H9 (cell line): ENCODE measurements at regions not wholly inside any gene's neighbourhood (a gene's known extent, or its start where the extent isn't known, plus 50 kb on each side); places are given as distances from the start of the nearest gene placed in this dataset.

Experiments
- DNase-seq: peaks from one replicate; pipeline ENCODE4 v3.0.0-alpha.2; 2017
- H2AFZ ChIP-seq: one replicate; pipeline ENCODE4 v1.6.1; 2013; ENCODE audit warnings: mild to moderate bottlenecking, low read length, control low read depth, moderate library complexity
- H2AK5ac ChIP-seq: 2 replicates; pipeline ENCODE4 v1.6.1; 2013; ENCODE audit warnings: low read length, control low read depth, mixed read lengths; ENCODE audit not compliant: insufficient read length
- H2BK120ac ChIP-seq: one replicate; pipeline ENCODE4 v1.6.1; 2013; ENCODE audit warnings: low read depth, mild to moderate bottlenecking, low read length, control low read depth, inconsistent platforms; ENCODE audit not compliant: poor library complexity, severe bottlenecking
- H2BK12ac ChIP-seq: 2 replicates; pipeline ENCODE4 v1.6.1; 2013; ENCODE audit warnings: low read length, control low read depth, mixed read lengths, low read depth; ENCODE audit not compliant: insufficient read length
- H2BK15ac ChIP-seq: 2 replicates; pipeline ENCODE4 v1.6.1; 2013; ENCODE audit warnings: low read depth, low read length, control low read depth
- H2BK20ac ChIP-seq: one replicate; pipeline ENCODE4 v1.6.1; 2013; ENCODE audit warnings: low read depth, mild to moderate bottlenecking, low read length, control low read depth, inconsistent platforms; ENCODE audit not compliant: poor library complexity, severe bottlenecking
- H2BK5ac ChIP-seq: 2 replicates; pipeline ENCODE4 v1.6.1; 2013; ENCODE audit warnings: low read length, control low read depth, mixed read lengths; ENCODE audit not compliant: insufficient read length
- H3K14ac ChIP-seq: 2 replicates; pipeline ENCODE4 v1.6.1; 2013; ENCODE audit warnings: low read length, control low read depth; ENCODE audit not compliant: insufficient read depth
- H3K18ac ChIP-seq: 2 replicates; pipeline ENCODE4 v1.6.1; 2013; ENCODE audit warnings: low read depth, mild to moderate bottlenecking, mixed read lengths, low read length, control low read depth; ENCODE audit not compliant: insufficient read length
- H3K23ac ChIP-seq: 2 replicates; pipeline ENCODE4 v1.6.1; 2013; ENCODE audit warnings: low read length, control low read depth, mixed read lengths, low read depth; ENCODE audit not compliant: insufficient read length
- H3K23me2 ChIP-seq: 2 replicates; pipeline ENCODE4 v1.6.1; 2013; ENCODE audit warnings: low read depth, mild to moderate bottlenecking, mixed read lengths, low read length, control low read depth; ENCODE audit not compliant: insufficient read length, poor library complexity, severe bottlenecking
- H3K27ac ChIP-seq: 2 replicates; pipeline ENCODE4 v1.5.1; 2013; ENCODE audit warnings: low read length, control low read depth, mixed read lengths, low read depth; ENCODE audit not compliant: insufficient read length
- H3K27me3 ChIP-seq: 2 replicates; pipeline ENCODE4 v1.6.1; 2013; ENCODE audit warnings: low read length, control low read depth, inconsistent platforms; ENCODE audit not compliant: insufficient read depth
- H3K4ac ChIP-seq: 2 replicates; pipeline ENCODE4 v1.6.1; 2013; ENCODE audit warnings: low read depth, mild to moderate bottlenecking, control low read depth, inconsistent platforms, low read length, moderate library complexity
- H3K4me1 ChIP-seq: 2 replicates; pipeline ENCODE4 v1.6.1; 2013; ENCODE audit warnings: low read length, control low read depth, inconsistent platforms; ENCODE audit not compliant: insufficient read depth
- H3K4me2 ChIP-seq: 2 replicates; pipeline ENCODE4 v1.6.1; 2013; ENCODE audit warnings: low read length, control low read depth, mixed read lengths; ENCODE audit not compliant: insufficient read length, insufficient read depth
- H3K56ac ChIP-seq: 2 replicates; pipeline ENCODE4 v1.6.1; 2013; ENCODE audit warnings: low read depth, mild to moderate bottlenecking, mixed read lengths, low read length, control low read depth; ENCODE audit not compliant: insufficient read length
- H3K79me1 ChIP-seq: 2 replicates; pipeline ENCODE4 v1.6.1; 2013; ENCODE audit warnings: low read depth, mild to moderate bottlenecking, moderate library complexity, low read length, control low read depth, inconsistent platforms; ENCODE audit not compliant: insufficient read depth, poor library complexity, severe bottlenecking
- H3K79me2 ChIP-seq: 2 replicates; pipeline ENCODE4 v1.6.1; 2013; ENCODE audit warnings: low read length, control low read depth, inconsistent platforms; ENCODE audit not compliant: insufficient read depth
- H3K9ac ChIP-seq: 2 replicates; pipeline ENCODE4 v1.6.1; 2013; ENCODE audit warnings: low read length, control low read depth, mixed read lengths; ENCODE audit not compliant: insufficient read length; ENCODE audit errors: extremely low read depth
- H3K9me3 ChIP-seq: one replicate; pipeline ENCODE4 v1.6.1; 2013; ENCODE audit warnings: low read depth, low read length, inconsistent platforms; ENCODE audit not compliant: control insufficient read depth
- H3T11ph ChIP-seq: one replicate; pipeline ENCODE4 v1.6.1; 2013; ENCODE audit warnings: mild to moderate bottlenecking, low read length, control low read depth, inconsistent platforms
- H4K20me1 ChIP-seq: one replicate; pipeline ENCODE4 v1.6.1; 2013; ENCODE audit not compliant: control insufficient read depth, insufficient read length, insufficient read depth
- H4K5ac ChIP-seq: 2 replicates; pipeline ENCODE4 v1.6.1; 2013; ENCODE audit warnings: low read depth, mild to moderate bottlenecking, mixed read lengths, low read length, control low read depth; ENCODE audit not compliant: insufficient read length
- H4K8ac ChIP-seq: replicated peaks from 2 replicates; pipeline ENCODE4 v1.6.1; 2013; ENCODE audit warnings: low read length, control low read depth, mixed read lengths, low read depth; ENCODE audit not compliant: insufficient read length
- H4K91ac ChIP-seq: 2 replicates; pipeline ENCODE4 v1.6.1; 2013; ENCODE audit warnings: low read depth, mild to moderate bottlenecking, moderate library complexity, mixed read lengths, low read length, control low read depth; ENCODE audit not compliant: insufficient read length
- H3K27ac Mint-ChIP-seq, 3 experiments: 2 replicates in 2 of 3; 3 replicates in 1 of 3; pipeline ENCODE4 v1.8.0; 2020 to 2021; ENCODE audit warnings: mixed read lengths in 3 of 3, mild to moderate bottlenecking in 1 of 3, moderate library complexity in 1 of 3
- H3K27me3 Mint-ChIP-seq: 2 replicates; pipeline ENCODE4 v1.8.0; 2021; ENCODE audit warnings: low read depth, mild to moderate bottlenecking, moderate library complexity, mixed read lengths
- H3K36me3 Mint-ChIP-seq, 3 experiments: 2 replicates in 2 of 3; 3 replicates in 1 of 3; pipeline ENCODE4 v1.8.0; 2020 to 2021; ENCODE audit warnings: low read depth in 3 of 3, mixed read lengths in 3 of 3; ENCODE audit not compliant: insufficient read depth in 1 of 3
- H3K4me1 Mint-ChIP-seq, 2 experiments: 2 replicates each; pipeline ENCODE4 v1.8.0; 2020; ENCODE audit warnings: mixed read lengths in 2 of 2
- H3K4me3 Mint-ChIP-seq, 2 experiments: 2 replicates in 1 of 2; 3 replicates in 1 of 2; pipeline ENCODE4 v1.8.0; 2020 to 2021; ENCODE audit warnings: mild to moderate bottlenecking in 2 of 2, mixed read lengths in 2 of 2, moderate library complexity in 1 of 2
- H3K9me3 Mint-ChIP-seq, 2 experiments: 2 replicates in 1 of 2; 3 replicates in 1 of 2; pipeline ENCODE4 v1.8.0; 2020; ENCODE audit warnings: mild to moderate bottlenecking in 2 of 2, mixed read lengths in 2 of 2, moderate library complexity in 1 of 2
- CTCF ChIP-seq: fragments of 200-600 bp; sonication (generic); conservative IDR thresholded peaks from 3 replicates; pipeline ENCODE4 v1.8.0; 2021; ENCODE audit warnings: antibody characterized with exemption, mild to moderate bottlenecking
- WGBS: extraction: QIAGEN DNeasy Blood & Tissue Kit; methylation state at CpG from one replicate; pipeline ENCODE4 v1.1.7; 2013; ENCODE audit warnings: missing lambda C conversion rate, low lambda C conversion rate, mixed read lengths; ENCODE audit not compliant: insufficient read length; ENCODE audit errors: extremely low coverage; 5-methylcytosine and 5-hydroxymethylcytosine counted together

- Histone ChIP-seq H3K9me3 (no peaks in the 10 kb centered on the region), H3K4me1 (no peaks in the 10 kb centered on the region), H2BK20ac (no peak overlapping the region), H2BK120ac (no peak overlapping the region), H3T11ph (no peak overlapping the region), H2AFZ (no peak overlapping the region), H4K91ac (no peak overlapping the region), H3K23me2 (no peaks in the 10 kb centered on the region), H3K79me2 (no peaks in the 10 kb centered on the region), H4K20me1 (no peaks in the 10 kb centered on the region), H3K14ac (no peak overlapping the region), H2AK5ac (no peak overlapping the region), H2BK12ac (no peak overlapping the region), H3K23ac (no peak overlapping the region), H3K27me3 (no peaks in the 10 kb centered on the region), H2BK5ac (no peak overlapping the region), H3K4ac (no peak overlapping the region), H3K9ac (no peak overlapping the region), H3K18ac (no peak overlapping the region), H3K27ac (no peak overlapping the region), H4K8ac (no peak overlapping the region), H2BK15ac (no peak overlapping the region), H3K4me2 (no peak overlapping the region), H4K5ac (no peak overlapping the region), H3K56ac (no peak overlapping the region), H3K79me1 (no peaks in the 10 kb centered on the region)
- no peak for TF ChIP-seq CTCF
- H3K4me3 Mint-ChIP-seq = no peak overlapping the region
- no peaks in the 10 kb centered on the region for H3K36me3 Mint-ChIP-seq
- no peak for DNase-seq
- WGBS = no CpG with 5 or more reads among the region's 9 CpGs
- no peaks in the 10 kb centered on the region for H3K9me3 Mint-ChIP-seq
- no peak overlapping the region for H3K27ac Mint-ChIP-seq
- H3K4me1 Mint-ChIP-seq = no peaks in the 10 kb centered on the region
- no peaks in the 10 kb centered on the region for H3K27me3 Mint-ChIP-seq
These were observed 786.3 kb upstream of the NOVA1 start for GRCh38 chr14:27384124-27384523.
